NB4 (cell line): ENCODE measurements at regions not wholly inside any gene's neighbourhood (a gene's known extent, or its start where the extent isn't known, plus 50 kb on each side); places are given as distances from the start of the nearest gene placed in this dataset.

Source experiments
- DNase-seq: peaks from one replicate; pipeline ENCODE4 v3.0.0; 2010; ENCODE audit warnings: low read depth
- H3K4me3 ChIP-seq: one replicate; pipeline ENCODE4 v1.5.1; 2011; ENCODE audit warnings: mild to moderate bottlenecking, low read depth, low read length, moderate library complexity
- CTCF ChIP-seq: IDR thresholded peaks from one replicate; pipeline ENCODE4 v1.5.1; 2012; ENCODE audit warnings: low read depth, low read length
- MAX ChIP-seq: IDR thresholded peaks from 2 replicates; pipeline ENCODE4 v1.6.1; 2011; ENCODE audit warnings: low read depth, low read length
- MYC ChIP-seq: IDR thresholded peaks from 2 replicates; pipeline ENCODE4 v1.6.1; 2011; ENCODE audit warnings: low read depth, low read length
- POLR2A ChIP-seq: IDR thresholded peaks from 2 replicates; pipeline ENCODE4 v1.6.1; 2011; ENCODE audit warnings: mild to moderate bottlenecking; ENCODE audit not compliant: insufficient read length; ENCODE audit errors: extremely low read depth

- no peak for TF ChIP-seq CTCF
- no peak for TF ChIP-seq MYC
- TF ChIP-seq MAX: no peak
- TF ChIP-seq POLR2A: no peak
- H3K4me3 ChIP-seq: no peak overlapping the region
- DNase-seq: no peak
Observed at GRCh38 chr2:181356526-181357130, 100.6 kb upstream of the ITGA4 start.

GRCh38 chr2:181357979-181358378 lies 99.2 kb upstream of the ITGA4 start:
- DNase-seq: no peak
- H3K4me3 ChIP-seq: no peak overlapping the region
- TF ChIP-seq CTCF (no peak), POLR2A (no peak), MAX (no peak), MYC (no peak)

- H3K4me3 ChIP-seq: no peak overlapping the region
- DNase-seq: no peak
- TF ChIP-seq POLR2A (no peak), MAX (no peak), MYC (no peak), CTCF (no peak)
Observed at GRCh38 chr2:181362561-181362960, 94.6 kb upstream of the ITGA4 start.

GRCh38 chr2:181363164-181363563 lies 94.0 kb upstream of the ITGA4 start:
- peak; percentile 22 for DNase-seq
- TF ChIP-seq POLR2A (no peak), MYC (no peak), CTCF (no peak), MAX (no peak)
- H3K4me3 ChIP-seq: no peak overlapping the region

GRCh38 chr2:181364492-181365170 lies 92.6 kb upstream of the ITGA4 start:
- DNase-seq: no peak
- no peak overlapping the region for H3K4me3 ChIP-seq
- no peak for TF ChIP-seq MAX
- no peak for TF ChIP-seq CTCF
- TF ChIP-seq MYC: no peak
- no peak for TF ChIP-seq POLR2A
